Left ventricle myocardium inferior (tissue), 1 donor: ENCODE measurements at regions not wholly inside any gene's neighbourhood (a gene's known extent, or its start where the extent isn't known, plus 50 kb on each side); places are given as distances from the start of the nearest gene placed in this dataset.

Experiments
- DNase-seq: peaks from one replicate; pipeline ENCODE4 v3.0.0-alpha.2; 2020
- H3K27ac ChIP-seq: fragments of 200-600 bp; replicated peaks from 2 replicates; pipeline ENCODE4 v1.8.0; 2021
- H3K27me3 ChIP-seq: fragments of 200-600 bp; 2 replicates; pipeline ENCODE4 v1.8.0; 2021; ENCODE audit warnings: low read depth
- H3K36me3 ChIP-seq: fragments of 200-600 bp; 2 replicates; pipeline ENCODE4 v1.8.0; 2021
- H3K4me1 ChIP-seq: fragments of 200-600 bp; 2 replicates; pipeline ENCODE4 v1.8.0; 2021
- H3K4me3 ChIP-seq: fragments of 200-600 bp; 2 replicates; pipeline ENCODE4 v1.8.0; 2021; ENCODE audit warnings: mild to moderate bottlenecking, moderate library complexity
- H3K9me3 ChIP-seq: fragments of 200-600 bp; replicated peaks from 2 replicates; pipeline ENCODE4 v1.8.0; 2021
- intact Hi-C: fragments of 100-400 bp; cut with micrococcal nuclease; formaldehyde crosslinking; loops from one replicate; pipeline ENCODE4 v1.11.0; 2022
- TF ChIP-seq, protein P1 (sequence below): fragments of 200-600 bp; IDR thresholded peaks from 2 replicates; pipeline ENCODE4 v1.8.0; 2021; ENCODE audit warnings: antibody characterized with exemption, mild to moderate bottlenecking, borderline replicate concordance
- donor health status: DM: no; HTN: yes; CAD: no; lungs with severe emphysema.

DNA sequence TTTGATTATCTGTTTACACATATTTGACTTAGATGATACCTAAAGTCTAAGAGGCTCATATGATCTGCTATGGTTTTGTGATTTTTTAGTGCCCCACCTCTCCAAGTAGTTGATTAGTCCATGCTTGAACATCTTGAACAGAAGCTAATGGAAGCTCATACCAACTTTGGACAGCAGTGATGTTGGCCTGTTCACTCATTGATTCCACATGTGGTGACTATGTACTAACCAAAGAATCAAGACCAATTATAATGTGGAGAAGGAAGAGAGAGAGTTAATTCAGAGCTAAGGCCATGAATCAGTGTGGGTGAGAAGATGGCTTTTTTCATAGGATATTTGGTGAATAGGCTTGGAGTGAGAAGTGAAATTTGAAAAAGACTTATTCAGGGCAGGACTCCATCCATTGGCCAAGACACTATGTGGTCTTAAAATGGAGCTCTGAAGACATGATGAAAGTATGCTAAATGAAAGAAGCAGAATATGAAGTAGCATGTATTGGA, 178.3 kb upstream of the TWIST2 start:
- TF ChIP-seq, protein P1, sequence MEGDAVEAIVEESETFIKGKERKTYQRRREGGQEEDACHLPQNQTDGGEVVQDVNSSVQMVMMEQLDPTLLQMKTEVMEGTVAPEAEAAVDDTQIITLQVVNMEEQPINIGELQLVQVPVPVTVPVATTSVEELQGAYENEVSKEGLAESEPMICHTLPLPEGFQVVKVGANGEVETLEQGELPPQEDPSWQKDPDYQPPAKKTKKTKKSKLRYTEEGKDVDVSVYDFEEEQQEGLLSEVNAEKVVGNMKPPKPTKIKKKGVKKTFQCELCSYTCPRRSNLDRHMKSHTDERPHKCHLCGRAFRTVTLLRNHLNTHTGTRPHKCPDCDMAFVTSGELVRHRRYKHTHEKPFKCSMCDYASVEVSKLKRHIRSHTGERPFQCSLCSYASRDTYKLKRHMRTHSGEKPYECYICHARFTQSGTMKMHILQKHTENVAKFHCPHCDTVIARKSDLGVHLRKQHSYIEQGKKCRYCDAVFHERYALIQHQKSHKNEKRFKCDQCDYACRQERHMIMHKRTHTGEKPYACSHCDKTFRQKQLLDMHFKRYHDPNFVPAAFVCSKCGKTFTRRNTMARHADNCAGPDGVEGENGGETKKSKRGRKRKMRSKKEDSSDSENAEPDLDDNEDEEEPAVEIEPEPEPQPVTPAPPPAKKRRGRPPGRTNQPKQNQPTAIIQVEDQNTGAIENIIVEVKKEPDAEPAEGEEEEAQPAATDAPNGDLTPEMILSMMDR: no peak
- Histone ChIP-seq H3K27me3 (no peaks in the 10 kb centered on the region), H3K4me3 (no peak overlapping the region), H3K4me1 (no peaks in the 10 kb centered on the region), H3K27ac (no peak overlapping the region), H3K9me3 (peaks cover 56% of the 10 kb centered on the region), H3K36me3 (no peaks in the 10 kb centered on the region)
- no peak for DNase-seq
- intact Hi-C loops: no loop called here

DNA sequence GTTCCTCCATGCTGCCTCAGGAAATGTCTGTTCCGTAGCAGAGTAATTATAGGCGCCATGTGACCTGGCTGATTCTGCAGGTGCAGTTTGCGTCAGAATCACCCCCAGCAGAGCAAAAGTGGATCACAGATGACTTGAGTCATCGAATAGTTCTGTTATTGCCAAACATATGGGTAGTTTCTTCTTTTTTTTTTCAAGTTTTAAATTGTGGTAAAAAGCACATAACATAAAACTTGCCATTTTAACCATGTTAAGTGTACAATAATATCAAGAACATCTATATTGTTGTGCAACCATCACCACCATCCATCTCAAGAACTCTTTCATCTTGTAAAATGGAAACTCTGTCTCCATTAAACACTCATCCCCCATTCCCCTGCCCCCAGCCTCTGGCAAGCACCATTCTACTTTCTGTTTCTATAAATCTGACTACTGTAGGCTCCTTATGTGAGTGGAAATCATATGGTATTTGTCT, 177.7 kb upstream of the TWIST2 start:
- TF ChIP-seq, protein P1: no peak
- Histone ChIP-seq H3K9me3 (peaks cover 52% of the 10 kb centered on the region), H3K4me1 (no peaks in the 10 kb centered on the region), H3K36me3 (no peaks in the 10 kb centered on the region), H3K4me3 (no peak overlapping the region), H3K27me3 (no peaks in the 10 kb centered on the region), H3K27ac (no peak overlapping the region)
- no peak for DNase-seq
- intact Hi-C loops: no loop called here

DNA sequence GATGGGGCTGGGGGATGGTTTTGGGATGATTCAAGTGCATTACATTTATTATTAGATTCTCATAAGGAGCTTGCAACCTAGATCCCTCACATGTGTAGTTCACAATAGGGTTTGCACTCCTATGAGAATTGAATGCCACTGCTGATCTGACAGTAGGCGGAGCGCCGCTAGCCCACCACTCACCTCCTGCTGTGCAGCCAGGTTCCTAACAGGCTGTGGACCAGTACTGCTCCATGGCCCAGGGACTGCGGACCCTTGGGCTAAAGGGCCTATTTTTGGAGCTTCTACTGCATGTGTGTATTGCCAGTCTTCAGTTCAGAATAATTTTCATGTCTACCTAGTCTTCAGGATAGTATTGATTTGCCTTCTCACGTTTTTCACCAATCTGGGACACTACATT, 165.3 kb upstream of the TWIST2 start:
- DNase-seq: no peak
- H3K4me3 ChIP-seq: no peak overlapping the region
- TF ChIP-seq, protein P1: no peak
- no peaks in the 10 kb centered on the region for H3K4me1 ChIP-seq
- H3K36me3 ChIP-seq: no peaks in the 10 kb centered on the region
- H3K27me3 ChIP-seq: peaks cover 19% of the 10 kb centered on the region
- no peak overlapping the region for H3K27ac ChIP-seq
- peaks cover 10% of the 10 kb centered on the region for H3K9me3 ChIP-seq
- intact Hi-C loops: no loop called here

DNA sequence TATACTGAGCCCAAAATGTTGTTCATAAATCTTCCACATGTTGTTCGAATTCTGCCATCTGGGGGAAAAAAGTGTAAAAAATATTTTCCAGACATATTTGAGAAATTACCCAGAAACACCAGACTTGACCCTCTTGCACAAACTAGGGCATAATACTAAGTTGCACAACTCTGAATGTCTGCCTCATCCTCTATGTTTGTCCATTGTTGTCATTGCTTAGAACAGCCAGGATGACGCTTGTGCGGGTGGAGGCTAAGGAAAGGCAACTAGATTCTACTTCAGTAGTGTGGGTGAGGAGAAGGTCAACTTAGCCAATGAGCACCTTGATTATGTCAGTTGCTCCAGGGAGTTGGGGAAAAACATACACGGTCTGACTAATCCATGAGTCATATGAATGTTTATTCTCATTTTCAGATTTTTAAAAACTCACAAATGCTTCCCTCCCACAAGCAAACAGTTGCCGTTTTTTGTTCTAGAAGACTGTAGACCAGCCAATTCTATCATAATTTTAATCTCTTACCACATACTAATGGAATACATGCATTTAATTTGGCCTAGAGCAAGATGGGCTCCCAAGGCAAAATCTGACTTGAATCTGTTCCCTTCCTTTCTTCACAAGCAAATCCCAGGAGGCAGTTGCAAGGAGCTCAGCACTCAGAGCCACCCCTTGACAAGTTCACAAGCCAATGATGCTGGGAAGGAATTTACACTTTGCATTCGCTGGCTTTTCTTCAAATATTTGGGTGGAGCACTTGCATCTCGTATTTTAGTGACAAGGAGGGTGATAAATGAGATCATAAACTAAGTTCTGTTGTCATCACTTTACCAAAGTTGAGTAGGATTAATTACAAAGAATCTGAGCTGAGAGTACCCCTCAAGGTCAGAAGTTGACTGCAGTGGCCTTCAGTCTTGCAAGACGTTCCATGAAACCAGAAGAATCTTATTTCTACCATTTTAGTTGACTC, 163.2 kb upstream of the TWIST2 start:
- no peak overlapping the region for H3K4me3 ChIP-seq
- TF ChIP-seq, protein P1: no peak
- intact Hi-C loops: no loop called here
- peaks cover 5% of the 10 kb centered on the region for H3K9me3 ChIP-seq
- DNase-seq: no peak
- peak overlapping the region; percentile 23 for H3K27ac ChIP-seq
- H3K27me3 ChIP-seq: peaks cover 12% of the 10 kb centered on the region
- H3K4me1 ChIP-seq: no peaks in the 10 kb centered on the region
- H3K36me3 ChIP-seq: no peaks in the 10 kb centered on the region

DNA sequence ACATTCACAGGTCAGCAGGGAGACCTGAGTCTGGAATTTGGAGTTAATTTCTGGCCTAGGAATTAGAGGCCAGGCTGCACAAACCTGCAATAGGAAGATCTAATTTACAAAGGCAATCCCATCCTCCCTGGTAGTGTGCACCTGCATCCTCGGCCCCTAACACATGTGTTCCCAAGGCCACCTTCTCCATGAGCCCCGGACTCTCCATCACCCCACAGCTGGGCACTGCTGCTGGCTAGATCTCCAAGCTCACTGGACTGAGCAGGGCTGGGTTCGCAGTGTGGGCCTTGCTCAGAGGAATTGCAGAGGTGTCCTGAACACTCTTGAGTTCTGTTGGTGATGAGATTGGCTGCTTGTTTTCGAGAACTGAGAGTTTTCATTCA, 162.6 kb upstream of the TWIST2 start:
- Histone ChIP-seq H3K9me3 (peaks cover 5% of the 10 kb centered on the region), H3K27me3 (peaks cover 17% of the 10 kb centered on the region), H3K4me1 (no peaks in the 10 kb centered on the region), H3K27ac (peak overlapping the region; percentile 23), H3K36me3 (no peaks in the 10 kb centered on the region), H3K4me3 (no peak overlapping the region)
- no peak for DNase-seq
- TF ChIP-seq, protein P1: no peak
- intact Hi-C loops: no loop called here
